HG02884 (cell line): ENCODE measurements at regions not wholly inside any gene's neighbourhood (a gene's known extent, or its start where the extent isn't known, plus 50 kb on each side); places are given as distances from the start of the nearest gene placed in this dataset.
"Not testable (repeated sequence)": the region's sequence is repeated elsewhere in the genome, so short reads cannot be mapped to it uniquely, and the experiment has no call there.

Source experiments
- ATAC-seq: cut with Tn5 transposase; IDR thresholded peaks from one replicate; pipeline ENCODE4 v1.9.1; 2021; ENCODE audit warnings: mild to moderate bottlenecking, moderate library complexity; ENCODE audit not compliant: unreplicated experiment

DNA sequence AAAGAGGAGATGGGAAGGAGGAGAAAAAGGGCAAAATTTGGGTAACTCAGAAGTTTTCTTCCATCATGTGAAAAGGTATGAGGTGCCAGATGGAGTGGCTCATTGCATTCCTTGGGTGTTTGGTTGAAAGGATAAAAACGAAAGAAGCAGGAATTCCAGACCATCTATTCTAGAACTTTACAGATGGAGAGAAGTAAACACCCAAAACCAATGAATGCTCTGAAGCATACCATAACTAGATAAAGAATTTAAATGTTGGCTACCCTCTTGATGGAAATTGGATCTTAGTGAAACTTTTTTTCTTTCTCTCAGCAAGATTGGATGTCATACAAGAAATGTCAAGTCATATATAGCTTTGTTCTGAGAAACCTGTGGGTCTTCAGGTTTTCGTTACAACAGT, 175.6 kb upstream of the FAR2 start:
- no peak for ATAC-seq

DNA sequence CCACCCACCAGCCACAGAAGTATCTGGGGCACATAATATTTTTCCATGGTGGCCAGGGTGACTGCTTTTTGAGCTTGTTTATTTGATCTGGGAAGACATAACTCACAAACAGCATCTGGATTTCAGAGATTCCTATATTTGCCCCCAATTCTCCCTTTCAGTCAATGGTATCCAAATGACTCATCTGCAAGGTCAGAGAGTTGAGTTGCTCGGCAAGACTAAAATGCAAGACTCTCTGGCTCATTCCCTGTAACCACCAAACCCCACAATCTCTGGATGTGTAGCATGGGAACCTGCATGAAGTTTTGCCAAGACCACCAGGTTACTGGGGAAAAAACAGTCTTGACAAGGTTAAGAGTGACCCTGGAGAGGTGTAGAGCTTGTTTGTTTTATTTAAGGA, 174.9 kb upstream of the FAR2 start:
- ATAC-seq, result no peak

DNA sequence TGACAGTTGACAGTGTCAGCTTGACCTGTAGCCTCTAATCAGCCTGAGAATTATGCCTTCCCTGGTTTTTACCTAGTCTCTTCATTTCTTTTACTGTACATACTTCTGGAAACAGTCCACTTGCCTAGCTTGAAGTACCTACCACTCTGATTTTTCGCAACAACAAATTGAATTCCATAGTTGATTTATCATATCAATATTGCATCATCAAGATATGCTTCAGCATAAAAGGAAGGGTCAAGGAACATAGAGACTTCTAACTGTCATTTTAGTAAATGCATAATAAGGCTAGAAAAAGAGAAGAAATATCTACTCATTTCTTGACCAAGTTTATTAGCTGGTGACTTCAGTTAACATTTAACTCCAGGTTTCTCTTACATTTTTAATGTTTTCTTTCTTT, 174.2 kb upstream of the FAR2 start:
- no peak for ATAC-seq

DNA sequence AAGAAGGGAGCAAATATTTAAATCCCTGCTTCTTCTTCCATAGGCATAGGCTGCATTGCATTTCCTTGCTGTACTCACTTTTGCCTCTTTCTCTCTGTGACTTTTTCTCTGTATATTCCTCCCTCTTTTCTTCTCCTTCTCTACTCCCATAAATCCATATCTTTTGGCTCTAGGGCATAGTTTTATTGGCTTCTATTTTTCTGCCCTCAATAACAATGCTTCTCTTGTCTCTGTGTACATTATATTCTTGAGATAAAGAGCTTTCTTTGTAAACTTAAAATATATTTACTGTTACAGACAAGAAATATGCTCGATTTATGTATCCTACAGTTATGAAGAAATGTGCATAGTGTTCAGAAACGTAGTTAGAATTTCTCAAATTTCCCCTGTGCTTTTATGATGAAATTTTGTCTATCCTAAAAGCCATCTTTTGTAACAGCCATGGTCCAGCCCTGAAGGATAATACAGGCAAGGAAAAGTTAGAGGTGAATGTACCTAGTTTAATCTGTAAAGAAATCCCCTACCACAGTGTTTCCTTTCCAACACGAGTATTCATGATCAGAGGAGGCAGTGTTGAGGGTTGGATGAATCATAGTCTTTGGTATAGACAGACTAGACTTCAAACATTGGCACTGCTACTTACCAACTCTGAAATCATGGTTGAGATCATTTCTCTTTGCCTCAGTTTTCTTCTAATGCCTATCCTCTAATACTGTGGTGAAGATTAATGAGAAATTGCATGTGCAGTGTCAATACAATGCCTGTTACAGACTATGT, 173.3 kb upstream of the FAR2 start:
- no peak for ATAC-seq

DNA sequence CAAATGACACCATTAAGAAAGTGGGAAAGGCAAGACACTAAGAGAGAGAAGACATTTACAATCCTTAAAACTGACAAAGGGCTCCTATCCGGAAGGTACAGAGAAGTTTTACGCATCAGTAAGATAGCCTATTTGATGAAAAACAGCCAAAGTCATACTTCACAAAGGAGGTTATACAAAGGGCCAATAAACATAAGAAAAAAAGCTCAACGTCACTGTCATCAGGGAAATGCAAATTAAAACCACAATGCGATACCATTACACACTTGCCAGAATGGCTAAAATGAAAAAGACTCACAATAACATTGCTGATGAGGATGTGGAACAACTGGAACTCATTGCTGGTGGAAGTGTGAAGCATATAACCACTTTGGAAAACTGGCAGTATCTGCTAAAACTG, 168.6 kb upstream of the FAR2 start:
- ATAC-seq, result no peak

DNA sequence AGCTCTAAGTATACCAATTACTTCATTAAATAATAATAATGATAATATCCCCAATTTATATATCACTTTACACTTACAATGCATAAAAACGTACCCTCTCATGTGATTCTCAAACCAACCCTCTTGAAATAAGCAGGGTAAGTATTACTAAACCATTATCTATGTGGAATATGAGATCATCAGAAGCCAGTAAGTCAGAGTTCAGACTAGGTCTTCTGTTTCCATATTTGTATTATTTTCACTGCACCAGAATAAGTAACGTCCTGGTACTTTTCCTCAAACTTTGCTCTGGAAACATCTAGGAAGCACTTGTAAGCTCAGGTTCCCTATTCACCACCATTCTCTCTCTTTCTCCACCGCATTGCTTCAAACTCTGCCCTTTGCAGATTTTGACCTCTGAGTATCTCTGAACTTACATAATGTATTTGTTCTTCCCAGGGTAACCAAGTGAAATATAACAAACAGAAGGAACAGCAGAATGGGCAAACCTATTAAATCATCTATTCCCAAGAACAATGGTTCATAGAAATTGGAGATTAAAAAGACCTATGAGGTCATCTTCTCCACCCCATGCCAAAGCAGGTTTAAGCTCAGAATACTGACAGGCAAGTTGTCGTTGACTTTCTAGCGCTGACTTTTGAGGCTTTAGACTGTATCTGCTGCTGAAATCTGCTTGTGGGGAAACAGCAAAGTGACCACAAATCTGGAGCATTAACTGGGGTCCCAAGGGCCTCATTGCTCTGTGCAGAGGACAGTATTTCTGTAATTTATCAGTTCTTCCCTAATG, 161.3 kb upstream of the FAR2 start:
- no peak for ATAC-seq

DNA sequence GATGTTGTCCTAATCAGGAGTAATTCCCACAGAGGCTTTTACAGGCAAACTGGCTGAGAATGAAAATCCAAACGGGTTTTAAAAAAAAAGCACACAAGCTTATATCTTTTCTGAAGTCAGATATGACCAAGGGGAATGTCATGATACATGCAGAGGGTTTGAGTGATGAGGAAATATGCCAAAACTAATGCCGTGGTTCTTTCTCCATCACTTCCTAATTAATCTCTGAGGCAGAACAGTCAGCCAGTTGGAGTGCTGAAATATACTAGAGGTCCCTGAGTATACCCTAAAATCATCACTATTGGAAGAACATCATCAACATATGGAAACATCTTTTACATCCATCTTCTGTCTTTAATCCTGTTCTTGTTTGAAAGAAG, 160.8 kb upstream of the FAR2 start:
- ATAC-seq, result no peak

DNA sequence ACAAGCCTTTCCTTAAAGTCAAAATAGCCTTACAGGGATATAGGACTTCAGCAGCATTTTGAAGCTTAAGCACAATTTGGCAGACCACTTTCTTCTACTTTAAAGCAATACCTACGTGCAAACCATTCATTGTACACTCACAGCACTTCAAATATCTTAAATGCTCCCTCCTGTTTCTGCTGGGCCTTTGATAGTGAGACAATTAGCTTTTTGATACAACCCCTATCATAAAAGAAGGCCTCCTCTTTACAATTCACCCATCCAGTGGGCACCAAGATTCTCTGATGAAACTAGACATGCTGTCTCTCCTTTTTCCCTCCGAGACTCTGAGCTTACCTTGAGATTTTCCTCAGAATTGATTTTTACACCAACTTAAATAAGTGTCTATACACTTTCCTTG, 157.5 kb upstream of the FAR2 start:
- ATAC-seq, result no peak

DNA sequence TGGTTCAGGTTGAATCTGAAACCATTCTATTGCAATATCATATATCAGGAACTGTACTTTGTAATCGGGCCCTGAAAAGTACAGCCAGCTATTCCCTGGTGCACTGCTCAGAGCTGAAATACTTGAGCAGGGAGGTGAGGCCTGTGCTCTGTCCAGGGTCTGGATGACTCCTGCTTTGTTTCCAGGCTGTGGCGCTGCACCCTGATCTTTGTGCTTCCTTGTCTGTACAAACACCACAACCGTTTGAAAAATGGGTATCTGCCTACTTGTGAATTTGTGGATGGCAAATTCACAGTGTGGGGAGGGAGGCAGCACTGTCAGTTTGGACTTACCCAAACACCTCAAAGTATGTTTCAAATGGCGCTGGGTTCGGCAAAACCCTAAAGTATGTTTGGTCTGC, 155.4 kb upstream of the FAR2 start:
- no peak for ATAC-seq

DNA sequence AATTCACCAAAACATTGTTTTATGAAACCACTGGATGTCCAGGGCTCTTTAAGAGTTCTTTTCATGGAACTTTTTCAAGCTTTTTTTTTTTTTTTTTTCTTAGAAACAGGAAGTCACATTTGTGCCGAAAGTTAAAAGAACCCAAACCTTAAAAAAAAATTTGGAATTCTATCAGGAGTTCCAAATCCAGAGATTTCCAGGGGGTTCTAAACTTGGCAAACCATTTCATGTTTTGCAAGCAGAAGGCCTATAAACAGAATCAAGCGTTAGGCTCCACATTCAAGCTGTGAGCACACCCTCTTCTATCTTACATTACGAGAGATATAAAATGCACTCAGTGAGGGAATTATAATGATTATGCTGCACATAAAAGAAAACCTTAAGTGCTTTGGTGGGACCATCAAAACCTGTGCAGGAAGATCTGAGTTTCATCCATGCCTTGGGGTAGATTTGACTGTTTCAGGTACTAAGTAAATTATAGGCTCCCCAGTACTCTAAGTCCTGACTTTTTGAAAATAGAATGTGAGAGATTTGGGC, 154.8 kb upstream of the FAR2 start:
- ATAC-seq, result no peak

DNA sequence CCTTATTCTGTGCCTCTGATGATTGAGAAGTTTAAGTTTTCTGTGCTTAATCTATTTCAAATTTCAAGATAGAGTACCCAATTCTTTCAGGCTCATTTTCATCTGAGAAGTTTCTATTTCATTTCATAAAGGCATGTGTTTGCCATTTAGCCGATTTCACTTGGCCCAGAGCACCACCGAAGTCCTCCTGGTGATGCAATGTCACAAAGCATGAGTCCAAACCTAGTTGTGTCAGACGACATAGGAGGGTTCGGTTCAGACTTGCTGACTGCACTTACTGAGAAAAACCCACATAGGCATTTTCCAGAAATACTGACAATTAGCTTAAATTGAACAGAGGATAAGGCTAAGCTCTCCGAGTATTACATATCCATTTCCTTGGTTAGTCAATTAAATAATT, 152.4 kb upstream of the FAR2 start:
- ATAC-seq, result no peak

DNA sequence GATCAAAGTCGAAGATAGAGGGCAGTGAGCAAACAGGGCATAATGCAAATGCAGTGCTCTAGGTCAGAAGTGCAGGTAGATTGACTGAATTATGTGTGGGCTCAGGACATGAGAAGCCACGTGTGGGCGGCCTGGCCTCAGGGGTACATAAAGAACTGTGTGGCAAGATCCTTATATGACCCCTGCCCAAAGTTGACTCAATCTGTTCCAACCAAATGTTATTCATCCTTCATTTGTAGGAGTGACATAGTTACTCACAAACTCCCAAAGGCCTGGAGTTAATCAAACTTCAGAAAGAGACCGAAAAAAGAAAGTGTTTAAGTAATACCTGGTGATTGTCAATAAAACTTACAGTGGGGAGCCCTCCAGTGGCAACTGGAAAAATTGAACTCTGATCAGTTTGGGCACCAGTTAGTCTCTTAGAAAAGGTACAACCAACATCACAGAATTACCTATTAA, 150.4 kb upstream of the FAR2 start:
- ATAC-seq, result no peak

DNA sequence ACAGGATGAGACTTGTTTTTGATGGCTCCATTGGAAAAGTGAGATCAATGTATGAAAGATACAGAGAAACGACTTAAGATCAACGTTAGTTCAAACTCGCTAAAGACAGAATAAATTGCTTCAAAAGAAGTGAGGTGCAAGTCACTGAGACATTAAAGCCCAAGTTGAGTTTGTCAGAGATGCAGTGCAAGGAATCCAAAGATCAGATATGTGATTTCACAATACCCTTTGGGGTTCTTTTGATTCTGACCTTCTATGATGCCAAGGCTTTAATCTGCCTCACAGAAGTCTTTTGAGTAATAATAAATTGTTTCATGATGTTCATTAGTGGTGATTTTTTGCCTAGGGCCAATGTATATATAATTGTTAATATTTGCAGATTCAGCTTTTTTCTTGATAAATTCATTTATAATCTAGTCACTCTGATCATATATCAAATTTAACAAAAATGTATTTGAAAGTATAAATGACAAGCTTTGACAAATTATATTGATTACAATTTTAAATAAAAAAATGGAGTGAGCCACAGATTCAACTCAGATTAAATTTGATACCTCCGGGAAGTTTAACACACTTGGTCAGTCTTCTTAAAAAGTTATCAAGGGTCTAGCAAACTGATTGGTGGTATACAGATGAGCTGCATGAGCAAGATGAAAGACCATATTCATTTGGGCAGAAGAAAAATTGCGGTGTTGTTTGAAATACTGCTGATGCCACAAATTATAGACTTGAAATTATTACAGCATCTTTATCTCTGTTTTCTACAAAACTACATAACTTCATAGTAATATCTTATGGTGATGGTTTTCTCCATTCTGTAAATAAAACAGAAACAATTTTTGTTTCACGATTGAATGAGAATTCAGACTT, 144.8 kb upstream of the FAR2 start:
- ATAC-seq, result no peak

DNA sequence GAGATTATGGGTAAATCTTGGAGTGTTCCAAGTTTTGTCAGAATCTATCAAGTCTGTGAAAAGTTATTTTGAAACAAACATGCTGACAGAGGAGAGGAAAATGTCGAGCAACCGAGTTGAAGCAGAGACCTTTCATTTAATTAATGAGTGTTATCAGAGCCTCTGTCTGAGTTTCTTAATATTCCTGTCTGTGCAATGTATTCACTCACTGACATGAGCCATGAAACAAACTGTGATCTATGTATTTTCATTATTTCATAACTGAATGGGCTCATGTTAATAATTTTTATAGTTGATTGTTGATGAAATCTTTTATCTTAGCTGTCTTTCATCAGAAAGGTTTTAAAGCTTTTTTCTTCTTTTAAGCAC, 144.2 kb upstream of the FAR2 start:
- ATAC-seq, result no peak

DNA sequence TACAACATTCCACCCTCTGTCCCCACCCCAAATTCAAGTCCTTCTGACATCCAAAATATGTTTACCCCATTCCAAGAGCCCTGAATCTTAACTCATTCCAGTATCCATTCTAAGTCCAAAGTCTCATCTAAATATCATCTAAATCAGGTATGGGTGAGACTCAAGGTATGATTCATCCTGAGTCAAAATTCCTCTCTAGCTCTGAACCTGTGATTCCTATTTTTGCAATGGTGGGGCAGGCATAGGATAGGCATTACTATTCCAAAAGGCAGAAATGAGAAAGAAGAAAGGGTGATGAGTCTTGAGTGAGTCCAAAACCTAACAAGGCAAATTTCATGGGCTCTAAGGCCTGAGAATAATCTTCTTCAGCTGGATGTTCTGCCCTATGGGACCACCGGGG, 140.3 kb upstream of the FAR2 start:
- ATAC-seq, result no peak

DNA sequence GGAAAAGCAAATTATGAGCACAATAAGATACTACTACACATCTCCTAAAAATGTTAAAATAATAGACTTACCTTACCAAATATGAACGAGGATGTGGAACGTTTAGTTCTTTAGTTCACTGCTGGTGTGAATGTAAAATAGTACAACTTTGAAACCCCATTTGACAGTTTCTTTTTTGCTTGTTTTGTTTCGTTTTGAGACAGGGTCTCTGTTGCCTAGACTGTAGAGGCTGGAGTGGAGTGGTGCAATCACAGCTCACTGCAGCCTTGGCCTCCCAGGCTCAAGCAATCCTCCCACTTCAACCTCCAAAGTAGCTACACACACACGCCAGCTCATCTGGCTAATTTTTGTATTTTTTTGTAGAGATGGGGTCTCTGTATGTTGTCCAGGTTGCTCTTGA, 136.4 kb upstream of the FAR2 start:
- no peak for ATAC-seq

DNA sequence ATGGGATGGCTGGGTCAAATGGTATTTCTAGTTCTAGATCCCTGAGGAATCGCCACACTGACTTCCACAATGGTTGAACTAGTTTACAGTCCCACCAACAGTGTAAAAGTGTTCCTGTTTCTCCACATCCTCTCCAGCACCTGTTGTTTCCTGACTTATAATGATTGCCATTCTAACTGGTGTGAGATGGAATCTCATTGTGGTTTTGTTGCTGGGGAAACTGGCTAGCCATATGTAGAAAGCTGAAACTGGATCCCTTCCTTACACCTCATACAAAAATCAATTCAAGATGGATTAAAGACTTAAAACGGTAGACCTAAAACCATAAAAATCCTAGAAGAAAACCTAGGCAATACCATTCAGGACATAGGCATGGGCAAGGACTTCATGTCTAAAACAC, 131.5 kb upstream of the FAR2 start:
- not testable (repeated sequence) for ATAC-seq

DNA sequence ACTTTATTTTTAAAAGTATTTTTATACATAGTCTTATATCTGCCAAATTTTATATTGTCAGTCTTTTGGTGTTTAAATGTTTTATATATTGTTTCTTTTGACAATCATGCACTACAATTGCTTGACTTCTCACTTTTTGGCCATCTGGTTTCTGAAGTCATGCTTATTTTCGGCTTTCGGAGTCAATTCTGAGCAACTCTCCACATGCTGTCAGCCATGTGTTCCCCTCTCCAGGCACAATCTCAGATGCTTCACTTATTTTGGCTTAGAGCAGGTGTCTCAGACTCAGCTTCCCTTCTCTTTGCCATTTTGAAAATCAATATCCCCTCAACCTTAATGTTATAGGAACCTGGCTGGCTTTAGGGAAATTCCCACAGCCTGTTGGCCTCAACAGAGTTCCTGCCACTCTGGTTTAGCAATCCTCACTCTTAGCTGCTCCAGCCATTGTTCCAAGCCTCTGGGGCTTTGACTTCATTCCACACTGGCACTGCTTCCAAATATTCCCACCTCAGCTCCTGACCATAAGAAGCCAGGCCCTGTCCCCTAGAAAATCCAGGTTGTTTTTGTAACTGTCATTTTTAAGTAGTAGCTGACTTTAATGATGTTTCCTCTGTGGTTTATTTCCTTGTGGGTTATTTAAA, 125.5 kb upstream of the FAR2 start:
- no peak for ATAC-seq

DNA sequence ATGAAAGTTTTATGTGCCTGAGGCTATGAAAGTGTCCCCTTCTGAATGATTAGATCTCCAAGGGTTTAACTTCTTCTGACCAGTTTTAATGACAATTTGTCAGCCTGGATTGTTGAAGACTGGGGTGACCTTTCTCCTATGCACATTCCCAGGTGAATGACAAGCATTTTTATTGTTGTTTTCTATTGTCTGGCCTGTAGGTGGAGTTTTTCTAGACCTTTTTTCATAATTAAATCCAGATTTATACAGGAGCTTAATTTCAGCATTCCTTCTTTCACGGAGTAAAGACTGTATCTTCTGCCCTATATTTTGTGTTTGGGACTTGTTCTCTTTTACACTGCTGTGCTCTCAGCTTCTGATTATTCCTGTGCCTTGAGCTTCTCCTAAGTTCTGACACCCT, 125.0 kb upstream of the FAR2 start:
- no peak for ATAC-seq

DNA sequence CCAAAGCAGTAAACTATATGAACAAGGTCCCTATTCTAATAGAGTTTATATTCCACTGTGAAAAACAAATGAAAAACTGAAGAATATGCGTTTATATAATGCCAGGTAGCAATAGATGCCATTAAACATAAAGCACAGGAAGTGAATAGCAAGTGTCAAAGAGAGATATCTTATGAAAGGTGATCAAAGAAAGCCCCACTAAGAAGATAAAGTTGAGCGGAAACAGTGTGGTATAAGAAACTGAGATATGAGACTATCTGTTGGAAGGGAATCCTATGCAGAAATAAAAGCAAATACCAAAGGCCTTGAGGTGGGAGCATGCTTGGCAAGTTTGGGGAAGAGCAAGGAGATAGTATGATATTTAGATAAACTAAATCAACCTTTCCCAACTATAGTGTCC, 123.1 kb upstream of the FAR2 start:
- no peak for ATAC-seq

DNA sequence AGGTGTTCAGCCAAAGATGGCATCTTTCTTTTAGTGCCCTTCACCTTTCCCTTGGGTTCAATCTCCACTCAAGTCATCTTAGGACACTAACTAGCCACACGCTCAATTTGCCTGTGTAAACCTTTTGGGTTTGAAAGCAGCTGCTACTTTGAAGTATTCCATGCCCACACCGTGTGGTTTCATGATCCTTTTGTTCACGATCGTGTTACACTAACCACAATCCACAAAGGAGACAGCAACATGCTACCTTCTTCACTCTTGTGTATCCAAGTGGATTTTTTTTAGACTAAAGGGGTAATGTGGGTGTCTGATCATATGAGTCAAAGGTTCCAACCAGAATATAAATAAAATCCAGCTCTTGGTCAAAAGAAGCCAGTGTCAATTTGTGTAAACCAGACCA, 122.7 kb upstream of the FAR2 start:
- ATAC-seq, result no peak
